ENCODE measurements at regions not wholly inside any gene's neighbourhood (a gene's known extent, or its start where the extent isn't known, plus 50 kb on each side); places are given as distances from the start of the nearest gene placed in this dataset.
A peak's percentile ranks its signal among the peaks of the same experiment; 100 is the strongest.
"Not testable (repeated sequence)": the region's sequence is repeated elsewhere in the genome, so short reads cannot be mapped to it uniquely, and the experiment has no call there.

DNA sequence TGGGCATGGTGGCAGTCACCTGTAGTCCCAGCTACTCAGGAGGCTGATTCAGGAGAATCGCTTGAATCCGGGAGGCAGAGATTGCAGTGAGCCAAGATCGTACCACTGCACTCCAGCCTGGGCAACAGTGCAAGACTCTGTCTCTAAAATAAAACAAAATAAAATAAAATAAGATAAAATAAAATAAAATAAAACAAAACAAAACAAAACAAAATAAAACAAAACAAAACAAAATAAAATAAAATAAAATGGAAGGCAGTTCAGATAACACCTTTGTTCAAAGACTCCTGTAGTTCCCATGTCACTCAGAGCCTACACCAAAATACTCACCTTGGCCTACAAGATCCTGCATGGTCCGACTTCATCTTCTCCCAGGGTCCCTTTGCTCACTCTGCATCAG, 61.3 kb downstream of the SYF2 start:
- not testable (repeated sequence) for DNase-seq

GRCh38 chr1:25170439-25170838, 61.9 kb downstream of the SYF2 start:
- DNase-seq, result no peak

- DNase-seq, result no peak
Observed at GRCh38 chr1:25169610-25170009, 62.7 kb downstream of the SYF2 start.

- DNase-seq, result no peak
Observed at GRCh38 chr1:25169168-25169567, 63.1 kb downstream of the SYF2 start.

DNA sequence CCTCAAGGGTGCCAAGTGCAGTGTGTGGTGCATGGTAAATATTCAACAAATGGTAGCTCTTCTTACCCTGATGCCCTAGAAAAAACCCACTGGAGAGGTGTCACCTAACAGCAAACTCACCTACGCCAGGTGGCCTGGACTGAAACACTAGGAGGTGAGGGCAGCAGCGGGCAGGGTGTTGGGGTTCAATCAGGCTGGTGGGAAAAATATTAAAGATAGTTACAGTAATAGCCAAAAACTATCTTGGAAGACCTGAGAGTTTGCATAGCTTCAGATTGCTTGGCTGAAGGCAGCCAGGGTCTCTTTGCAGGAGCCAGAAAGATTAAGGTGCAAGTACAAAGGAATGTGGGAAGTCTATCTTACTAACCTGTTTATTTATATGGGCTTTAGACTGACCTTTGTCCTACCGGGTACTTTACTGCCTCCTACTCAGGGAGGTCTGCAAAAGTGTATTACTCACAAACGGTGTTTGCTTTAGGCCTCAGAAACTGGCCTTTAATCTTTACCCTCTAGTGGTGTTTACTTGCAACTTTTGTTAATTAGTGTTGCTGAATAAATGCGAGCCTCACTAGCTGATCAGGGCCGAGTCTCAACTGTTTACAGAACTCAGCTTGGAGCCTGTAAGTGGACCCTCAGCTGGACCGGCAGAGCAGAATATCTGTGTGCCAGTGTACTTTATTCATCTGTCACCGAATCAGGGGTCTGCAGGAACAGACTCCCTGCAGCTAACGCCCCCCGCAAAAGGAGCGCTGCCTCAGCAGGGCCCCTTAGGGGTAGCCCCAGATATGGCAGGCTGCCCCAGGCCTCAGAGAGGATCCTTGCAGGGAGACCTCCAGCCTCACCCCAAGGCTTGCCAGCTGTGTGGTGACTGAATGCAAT, 63.9 kb downstream of the SYF2 start:
- DNase-seq, result no peak

DNA sequence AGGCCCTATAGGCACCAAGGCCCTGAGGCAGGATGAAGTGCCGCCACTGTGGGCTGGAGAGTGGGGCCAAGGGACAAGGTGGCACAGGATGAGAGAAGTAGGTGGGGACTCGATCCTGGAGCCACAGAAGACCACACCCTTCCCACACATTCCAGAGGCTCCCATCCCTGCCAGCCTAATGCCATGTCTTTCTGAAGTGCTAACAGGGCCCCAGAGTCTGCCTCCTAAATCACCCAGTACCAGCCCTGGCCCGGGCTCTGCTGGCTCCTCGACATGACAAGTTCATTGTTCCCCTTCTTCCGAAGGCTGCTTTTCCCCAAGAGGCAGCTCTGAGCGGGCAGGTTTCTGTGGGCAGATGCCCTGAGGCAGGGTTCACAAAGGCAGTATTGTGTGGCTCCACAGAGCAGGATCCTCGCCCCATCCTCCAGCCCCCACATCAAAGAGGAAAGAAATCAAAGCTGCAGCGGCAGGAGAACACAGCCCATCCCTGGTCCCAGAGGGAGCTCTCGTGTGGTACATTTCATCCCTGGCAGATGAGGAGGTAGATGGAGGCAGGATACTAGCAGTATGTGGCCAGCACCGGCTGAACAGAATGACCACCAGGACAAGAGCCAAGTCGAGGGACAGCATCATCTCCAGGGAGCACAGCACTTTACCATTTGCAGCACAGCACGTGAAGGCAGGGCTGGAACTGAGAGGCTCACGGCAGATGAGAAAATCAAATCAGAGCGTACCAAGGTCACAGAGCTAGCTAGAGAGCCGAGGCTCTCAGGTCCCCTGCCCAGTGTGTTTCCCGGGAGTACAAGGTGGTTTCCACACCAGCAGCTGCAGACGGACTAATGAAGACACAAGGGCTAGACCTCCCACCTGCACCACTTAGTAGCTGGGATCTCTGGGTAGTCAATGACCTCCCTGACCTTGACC, 64.8 kb downstream of the SYF2 start:
- DNase-seq, result no peak

GRCh38 chr1:25166847-25167246, 65.5 kb downstream of the SYF2 start:
- DNase-seq, result no peak

DNA sequence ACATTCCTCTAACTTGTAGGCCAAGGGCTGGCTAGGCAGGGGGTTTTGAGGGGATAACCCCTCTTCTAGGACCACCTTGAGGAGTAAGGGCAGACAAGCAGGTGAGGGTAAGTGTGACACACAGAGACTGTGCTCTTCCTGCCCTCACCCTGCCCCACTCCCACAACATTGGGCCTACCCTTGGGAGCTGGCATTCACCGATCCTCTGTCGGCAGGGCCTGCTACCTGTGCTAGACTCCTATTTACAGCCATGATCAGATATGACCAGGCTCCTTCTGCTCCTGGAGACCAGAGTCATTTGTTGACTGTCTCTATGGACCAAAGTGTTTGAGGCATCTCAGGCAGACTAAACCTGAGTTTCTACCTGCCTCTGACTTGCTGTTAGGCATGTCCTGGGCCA, 68.3 kb downstream of the SYF2 start:
- DNase-seq, result no peak

DNA sequence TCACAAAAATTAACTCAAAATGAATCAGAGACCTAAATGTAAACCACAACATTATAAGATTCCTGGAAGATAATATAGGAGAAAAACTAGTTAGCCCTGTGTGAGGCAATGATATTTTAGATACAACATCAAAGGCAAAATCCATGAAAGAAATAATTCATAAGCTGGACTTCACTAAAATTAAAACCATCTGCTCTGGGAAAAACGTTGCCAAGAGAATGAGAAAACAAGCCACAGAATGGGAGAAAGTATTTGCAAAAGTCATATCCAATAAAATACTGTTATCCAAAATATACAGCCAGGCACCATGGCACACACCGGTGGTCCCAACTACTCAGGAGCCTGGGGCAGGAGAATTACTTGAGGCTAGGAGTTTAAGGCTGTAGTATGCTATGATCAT, 70.3 kb downstream of the SYF2 start:
- DNase-seq, result no peak

DNA sequence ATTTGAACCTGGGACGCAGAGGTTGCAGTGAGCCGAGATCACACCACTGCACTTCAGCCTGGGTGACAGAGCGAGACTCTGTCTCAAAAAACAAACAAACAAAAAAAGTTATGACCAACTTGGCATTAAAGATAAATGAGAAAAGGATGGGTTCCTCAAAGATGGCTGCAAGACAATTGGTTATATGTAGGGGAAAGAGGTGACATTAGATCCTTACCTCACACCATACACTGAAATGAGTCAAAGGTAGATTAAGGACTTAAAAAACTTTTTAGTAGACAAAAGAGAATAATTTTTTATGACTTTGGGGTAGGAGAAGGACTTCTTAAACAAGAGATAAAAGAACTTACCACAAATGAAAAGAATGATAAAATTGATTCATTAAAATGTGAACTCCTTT, 74.5 kb downstream of the SYF2 start:
- DNase-seq, result no peak

- no peak for DNase-seq
Observed at GRCh38 chr1:25150985-25151495, 81.3 kb downstream of the SYF2 start.

DNA sequence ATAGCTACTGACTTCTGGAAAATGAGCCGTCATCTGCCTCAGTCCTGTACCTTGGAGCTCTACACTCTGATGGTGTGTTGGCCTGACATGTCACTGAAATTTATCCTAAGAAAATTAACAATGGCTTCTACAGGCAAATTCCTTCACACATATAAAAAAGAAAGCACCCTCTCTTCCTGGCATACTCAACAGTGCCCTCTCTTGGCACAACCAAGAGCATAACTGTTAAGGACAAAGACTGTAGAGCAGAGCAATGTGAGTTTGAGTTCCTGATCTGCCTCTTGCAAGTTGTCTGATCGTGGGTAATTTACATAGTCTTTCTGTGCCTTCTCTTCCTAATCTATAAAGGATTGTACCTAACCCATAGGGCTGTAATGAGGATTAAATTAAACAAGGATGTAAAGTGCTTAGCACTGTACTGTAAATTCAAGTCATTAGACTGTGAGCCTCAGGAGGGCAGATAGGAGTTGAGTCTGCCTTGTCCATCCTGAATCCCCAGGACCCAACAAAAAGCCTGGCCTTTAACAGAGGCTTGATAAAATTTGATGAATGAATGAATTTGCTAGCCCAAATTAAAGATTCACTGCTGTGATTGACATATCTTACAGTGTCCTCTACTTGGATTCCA, 83.5 kb downstream of the SYF2 start:
- DNase-seq, result peak; percentile 16

DNA sequence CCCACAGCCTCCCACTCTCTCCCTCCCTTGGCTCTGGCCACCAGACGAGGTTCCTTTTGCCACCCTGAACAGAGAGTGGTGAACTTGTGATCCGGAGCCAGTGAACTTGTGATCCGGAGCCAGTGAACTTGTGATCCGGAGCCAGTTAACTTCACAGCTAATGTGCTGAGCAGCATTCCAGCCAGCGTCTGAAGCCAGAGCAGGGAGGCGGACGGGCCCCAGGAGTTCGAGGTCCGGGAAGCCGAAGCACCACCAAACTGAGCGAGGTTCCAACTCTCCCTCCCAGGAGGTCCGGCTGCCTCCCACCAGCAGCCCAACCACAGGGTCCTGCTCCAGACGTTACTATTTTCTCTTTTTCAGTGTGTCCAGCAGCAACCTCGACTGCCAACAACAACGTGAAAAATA, 85.8 kb downstream of the SYF2 start:
- no peak for DNase-seq

GRCh38 chr1:25145775-25146393, 86.4 kb downstream of the SYF2 start:
- DNase-seq, result no peak

DNA sequence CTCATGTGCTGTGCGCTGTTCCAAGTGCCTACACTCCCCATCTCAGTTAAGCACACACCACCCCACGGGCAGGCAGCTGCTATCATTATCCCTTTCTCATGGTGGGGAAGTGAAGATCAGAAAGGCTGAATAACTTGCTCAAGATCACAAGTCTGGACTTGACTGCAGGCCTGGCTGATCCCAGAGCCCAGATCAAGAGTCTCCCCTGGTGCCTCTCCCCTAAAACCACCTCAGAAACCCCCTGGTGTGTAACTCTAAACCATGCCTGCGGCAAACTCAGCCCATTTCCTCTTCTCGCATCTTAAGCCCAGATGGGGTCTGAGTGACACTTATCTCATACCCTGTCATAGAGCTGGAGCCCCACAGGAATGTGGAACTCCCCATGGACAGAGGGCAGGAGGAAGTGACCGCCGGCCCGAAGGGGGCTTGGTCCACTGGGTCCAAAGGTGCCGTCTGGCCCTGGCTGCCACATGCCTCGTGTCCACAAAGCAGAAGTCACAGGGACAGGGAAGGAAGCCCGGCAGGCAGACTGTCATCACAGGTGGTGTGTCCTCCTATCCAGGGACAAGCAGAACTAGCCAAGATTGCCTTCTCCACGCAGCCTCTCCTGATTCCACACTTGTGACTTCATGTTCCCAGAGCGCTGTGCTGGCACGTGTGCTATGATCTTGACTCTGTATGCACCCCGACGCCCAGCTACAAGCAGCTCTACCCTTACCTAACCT, 92.1 kb downstream of the SYF2 start:
- peak; percentile 34 for DNase-seq

DNA sequence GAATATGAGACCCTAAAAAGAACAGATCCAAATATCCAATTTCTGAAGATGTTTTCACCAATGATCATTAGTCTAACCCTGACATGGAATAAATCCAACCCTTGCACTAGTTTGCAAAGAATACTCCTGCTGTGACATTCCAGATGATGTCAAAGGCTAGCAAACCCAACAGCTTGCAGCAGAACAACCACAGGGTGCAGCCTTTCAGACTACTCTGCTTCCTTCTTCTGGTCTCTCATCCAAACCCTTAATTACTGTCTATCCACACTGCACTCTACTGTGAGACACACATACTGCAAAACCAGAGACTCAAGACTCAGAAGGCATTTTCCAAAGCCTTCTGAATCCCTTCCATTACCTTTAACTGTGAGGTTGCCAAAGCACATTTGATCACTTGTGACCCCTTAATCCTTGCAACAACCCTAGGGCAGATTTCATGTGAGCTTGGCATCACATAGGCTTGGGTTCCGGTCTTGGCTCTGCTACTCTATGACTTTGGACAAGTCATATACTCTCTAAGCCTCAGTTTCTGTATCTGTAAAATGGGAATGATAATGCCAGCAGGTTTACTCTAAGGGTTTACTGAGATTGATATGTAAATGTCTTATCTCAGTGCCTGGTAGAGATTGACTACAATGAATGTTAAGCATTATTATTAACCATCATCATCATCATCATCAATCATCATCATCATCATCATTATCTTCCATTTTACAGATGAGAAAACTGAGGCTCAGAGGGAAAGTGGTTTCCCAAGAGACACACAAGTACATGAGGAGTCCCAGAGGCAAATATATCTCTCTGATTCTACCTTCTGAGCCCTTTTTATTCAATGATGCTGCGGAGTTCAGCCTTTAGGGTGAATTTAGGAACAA, 94.5 kb downstream of the SYF2 start:
- DNase-seq, result no peak

DNA sequence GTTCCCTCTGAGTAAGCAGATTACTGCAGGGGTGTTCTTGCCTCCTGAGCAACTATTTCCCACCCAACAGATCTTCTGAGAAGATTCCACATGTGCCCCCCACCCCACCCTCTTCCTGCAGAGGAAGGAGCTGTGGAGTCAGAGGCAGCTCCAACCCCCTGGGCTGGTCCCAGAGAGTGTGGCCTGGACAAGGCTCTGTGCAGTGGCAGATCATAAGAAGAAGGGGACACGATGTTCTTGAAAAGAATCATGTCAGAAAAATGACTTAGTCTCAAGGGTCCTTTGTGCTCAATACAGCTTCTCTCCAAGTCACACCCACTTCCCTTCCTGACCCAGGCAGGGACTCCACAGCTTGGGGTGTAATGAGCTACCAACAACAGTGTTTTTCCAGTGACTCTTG, 95.2 kb downstream of the SYF2 start:
- no peak for DNase-seq

GRCh38 chr1:25135909-25136308, 96.4 kb downstream of the SYF2 start:
- no peak for DNase-seq

DNA sequence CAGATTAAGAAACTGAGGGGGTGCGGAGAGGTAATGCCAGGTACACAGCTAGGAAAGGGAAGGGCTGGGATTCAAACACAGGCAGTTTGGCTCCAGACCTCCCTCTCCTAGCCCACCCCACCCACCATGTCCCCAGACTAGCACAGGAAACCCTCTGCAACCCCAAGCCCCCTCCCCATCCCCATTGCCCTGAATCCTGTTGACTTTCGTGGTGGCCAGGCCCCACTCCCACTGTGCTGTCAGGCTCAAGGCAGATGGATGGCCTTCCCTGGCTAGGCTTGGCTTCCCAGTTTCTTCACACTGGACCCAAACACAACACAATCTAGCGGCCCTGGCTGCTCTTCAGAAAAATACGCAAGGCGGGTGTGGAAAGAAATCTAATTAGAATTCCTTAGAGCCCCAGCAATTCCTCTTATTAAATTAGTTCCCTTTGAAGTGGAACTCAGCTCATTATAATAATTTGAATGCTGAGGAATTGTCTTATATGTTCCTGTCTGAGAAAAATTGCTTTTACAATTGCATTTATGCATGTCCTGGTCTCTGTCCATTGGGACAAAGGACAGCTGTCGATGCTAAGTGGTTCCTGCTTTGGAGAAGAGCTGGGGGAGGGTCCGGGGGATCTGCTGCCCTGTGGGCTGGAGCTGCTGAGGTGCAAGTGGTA, 97.4 kb downstream of the SYF2 start:
- no peak for DNase-seq

- no peak for DNase-seq
Observed at GRCh38 chr1:25134307-25134706, 98.0 kb downstream of the SYF2 start.
